ENCODE measurements at regions not wholly inside any gene's neighbourhood (a gene's known extent, or its start where the extent isn't known, plus 50 kb on each side); places are given as distances from the start of the nearest gene placed in this dataset.

- TF ChIP-seq, protein P1, sequence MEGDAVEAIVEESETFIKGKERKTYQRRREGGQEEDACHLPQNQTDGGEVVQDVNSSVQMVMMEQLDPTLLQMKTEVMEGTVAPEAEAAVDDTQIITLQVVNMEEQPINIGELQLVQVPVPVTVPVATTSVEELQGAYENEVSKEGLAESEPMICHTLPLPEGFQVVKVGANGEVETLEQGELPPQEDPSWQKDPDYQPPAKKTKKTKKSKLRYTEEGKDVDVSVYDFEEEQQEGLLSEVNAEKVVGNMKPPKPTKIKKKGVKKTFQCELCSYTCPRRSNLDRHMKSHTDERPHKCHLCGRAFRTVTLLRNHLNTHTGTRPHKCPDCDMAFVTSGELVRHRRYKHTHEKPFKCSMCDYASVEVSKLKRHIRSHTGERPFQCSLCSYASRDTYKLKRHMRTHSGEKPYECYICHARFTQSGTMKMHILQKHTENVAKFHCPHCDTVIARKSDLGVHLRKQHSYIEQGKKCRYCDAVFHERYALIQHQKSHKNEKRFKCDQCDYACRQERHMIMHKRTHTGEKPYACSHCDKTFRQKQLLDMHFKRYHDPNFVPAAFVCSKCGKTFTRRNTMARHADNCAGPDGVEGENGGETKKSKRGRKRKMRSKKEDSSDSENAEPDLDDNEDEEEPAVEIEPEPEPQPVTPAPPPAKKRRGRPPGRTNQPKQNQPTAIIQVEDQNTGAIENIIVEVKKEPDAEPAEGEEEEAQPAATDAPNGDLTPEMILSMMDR (IDR thresholded peaks at IDR 0.05) = no peak
- TF ChIP-seq POLR2A (IDR thresholded peaks at IDR 0.05) (no peak), EP300 (IDR thresholded peaks at IDR 0.05) (no peak)
These were observed 268.8 kb downstream of the TTC8 start for GRCh38 chr14:89093083-89093730.

Measured in ovary (tissue), 3 donors.